ENCODE measurements at regions not wholly inside any gene's neighbourhood (a gene's known extent, or its start where the extent isn't known, plus 50 kb on each side); places are given as distances from the start of the nearest gene placed in this dataset.

DNA sequence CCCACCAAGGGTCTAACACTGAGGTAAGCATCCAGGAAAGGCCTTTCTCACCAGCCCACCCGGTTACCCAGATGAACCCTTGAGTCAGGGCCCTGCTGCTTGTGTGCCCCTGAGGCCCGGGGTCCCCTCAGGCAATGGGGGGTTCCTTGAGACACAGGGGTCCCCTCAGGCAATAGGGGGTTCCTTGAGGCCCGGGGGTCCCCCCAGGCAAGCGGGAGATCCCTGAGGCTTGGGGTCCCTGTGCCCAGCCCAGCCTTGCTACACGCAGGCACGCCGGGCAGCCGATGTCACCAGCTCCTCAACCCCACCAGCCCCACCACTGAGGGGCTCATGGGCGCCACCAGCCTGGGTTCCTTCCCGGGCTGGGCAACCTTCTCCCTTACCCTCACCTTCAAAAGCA, 247.2 kb downstream of the TTLL2 start:
- TF ChIP-seq POLR2A (IDR thresholded peaks at IDR 0.05; ENCODE audit: borderline replicate concordance, extremely low read depth, insufficient read depth, insufficient read length) (no peak), RAD21 (IDR thresholded peaks at IDR 0.05; ENCODE audit: low read depth) (no peak), POLR2AphosphoS5 (IDR thresholded peaks at IDR 0.05; ENCODE audit: low read depth, low read length) (no peak)
- TF ChIP-seq, protein P1, sequence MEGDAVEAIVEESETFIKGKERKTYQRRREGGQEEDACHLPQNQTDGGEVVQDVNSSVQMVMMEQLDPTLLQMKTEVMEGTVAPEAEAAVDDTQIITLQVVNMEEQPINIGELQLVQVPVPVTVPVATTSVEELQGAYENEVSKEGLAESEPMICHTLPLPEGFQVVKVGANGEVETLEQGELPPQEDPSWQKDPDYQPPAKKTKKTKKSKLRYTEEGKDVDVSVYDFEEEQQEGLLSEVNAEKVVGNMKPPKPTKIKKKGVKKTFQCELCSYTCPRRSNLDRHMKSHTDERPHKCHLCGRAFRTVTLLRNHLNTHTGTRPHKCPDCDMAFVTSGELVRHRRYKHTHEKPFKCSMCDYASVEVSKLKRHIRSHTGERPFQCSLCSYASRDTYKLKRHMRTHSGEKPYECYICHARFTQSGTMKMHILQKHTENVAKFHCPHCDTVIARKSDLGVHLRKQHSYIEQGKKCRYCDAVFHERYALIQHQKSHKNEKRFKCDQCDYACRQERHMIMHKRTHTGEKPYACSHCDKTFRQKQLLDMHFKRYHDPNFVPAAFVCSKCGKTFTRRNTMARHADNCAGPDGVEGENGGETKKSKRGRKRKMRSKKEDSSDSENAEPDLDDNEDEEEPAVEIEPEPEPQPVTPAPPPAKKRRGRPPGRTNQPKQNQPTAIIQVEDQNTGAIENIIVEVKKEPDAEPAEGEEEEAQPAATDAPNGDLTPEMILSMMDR (IDR thresholded peaks at IDR 0.05 in 2 of 3, conservative IDR thresholded peaks at IDR 0.05 in 1 of 3; ENCODE audit: borderline replicate concordance in 1 of 3, insufficient read depth in 1 of 3, low read depth in 2 of 3, low read length in 2 of 3) = no peak
- TF ChIP-seq, protein P2, sequence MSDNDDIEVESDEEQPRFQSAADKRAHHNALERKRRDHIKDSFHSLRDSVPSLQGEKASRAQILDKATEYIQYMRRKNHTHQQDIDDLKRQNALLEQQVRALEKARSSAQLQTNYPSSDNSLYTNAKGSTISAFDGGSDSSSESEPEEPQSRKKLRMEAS (IDR thresholded peaks at IDR 0.05) = no peak
- TF ChIP-seq, protein P3, sequence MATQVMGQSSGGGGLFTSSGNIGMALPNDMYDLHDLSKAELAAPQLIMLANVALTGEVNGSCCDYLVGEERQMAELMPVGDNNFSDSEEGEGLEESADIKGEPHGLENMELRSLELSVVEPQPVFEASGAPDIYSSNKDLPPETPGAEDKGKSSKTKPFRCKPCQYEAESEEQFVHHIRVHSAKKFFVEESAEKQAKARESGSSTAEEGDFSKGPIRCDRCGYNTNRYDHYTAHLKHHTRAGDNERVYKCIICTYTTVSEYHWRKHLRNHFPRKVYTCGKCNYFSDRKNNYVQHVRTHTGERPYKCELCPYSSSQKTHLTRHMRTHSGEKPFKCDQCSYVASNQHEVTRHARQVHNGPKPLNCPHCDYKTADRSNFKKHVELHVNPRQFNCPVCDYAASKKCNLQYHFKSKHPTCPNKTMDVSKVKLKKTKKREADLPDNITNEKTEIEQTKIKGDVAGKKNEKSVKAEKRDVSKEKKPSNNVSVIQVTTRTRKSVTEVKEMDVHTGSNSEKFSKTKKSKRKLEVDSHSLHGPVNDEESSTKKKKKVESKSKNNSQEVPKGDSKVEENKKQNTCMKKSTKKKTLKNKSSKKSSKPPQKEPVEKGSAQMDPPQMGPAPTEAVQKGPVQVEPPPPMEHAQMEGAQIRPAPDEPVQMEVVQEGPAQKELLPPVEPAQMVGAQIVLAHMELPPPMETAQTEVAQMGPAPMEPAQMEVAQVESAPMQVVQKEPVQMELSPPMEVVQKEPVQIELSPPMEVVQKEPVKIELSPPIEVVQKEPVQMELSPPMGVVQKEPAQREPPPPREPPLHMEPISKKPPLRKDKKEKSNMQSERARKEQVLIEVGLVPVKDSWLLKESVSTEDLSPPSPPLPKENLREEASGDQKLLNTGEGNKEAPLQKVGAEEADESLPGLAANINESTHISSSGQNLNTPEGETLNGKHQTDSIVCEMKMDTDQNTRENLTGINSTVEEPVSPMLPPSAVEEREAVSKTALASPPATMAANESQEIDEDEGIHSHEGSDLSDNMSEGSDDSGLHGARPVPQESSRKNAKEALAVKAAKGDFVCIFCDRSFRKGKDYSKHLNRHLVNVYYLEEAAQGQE (IDR thresholded peaks at IDR 0.05; ENCODE audit: low read depth) = no peak

Measured in HCT116 (cell line).